HCT116 (cell line): ENCODE measurements at regions not wholly inside any gene's neighbourhood (a gene's known extent, or its start where the extent isn't known, plus 50 kb on each side); places are given as distances from the start of the nearest gene placed in this dataset.

Experiments used
- ATF3 ChIP-seq: IDR thresholded peaks from 2 replicates; pipeline ENCODE4 v1.6.1; 2012
- CTCF ChIP-seq, 3 experiments: fragments of 200-600 bp in 1 of 3; sonication (generic) in 1 of 3; IDR thresholded peaks in 2 of 3; conservative IDR thresholded peaks in 1 of 3; 2 replicates each; pipeline ENCODE4 v1.5.1; 2012 to 2017; ENCODE audit warnings: low read depth in 2 of 3, low read length in 2 of 3, antibody characterized with exemption in 1 of 3, borderline replicate concordance in 1 of 3, control low read depth in 1 of 3, mild to moderate bottlenecking in 1 of 3, mixed read lengths in 1 of 3, mixed run types in 1 of 3, moderate library complexity in 1 of 3; ENCODE audit not compliant: insufficient read depth in 1 of 3
- EZH2 ChIP-seq: fragments of 200-600 bp; sonication (generic); IDR thresholded peaks from 2 replicates; pipeline ENCODE4 v1.6.1; 2017; ENCODE audit warnings: antibody characterized with exemption, mixed run types
- POLR2A ChIP-seq: IDR thresholded peaks from 2 replicates; pipeline ENCODE4 v1.7.0; 2011; ENCODE audit warnings: borderline replicate concordance; ENCODE audit not compliant: insufficient read depth, insufficient read length; ENCODE audit errors: extremely low read depth
- POLR2AphosphoS5 ChIP-seq: IDR thresholded peaks from 2 replicates; pipeline ENCODE4 v1.6.1; 2011; ENCODE audit warnings: mild to moderate bottlenecking, low read depth, low read length, moderate library complexity
- RAD21 ChIP-seq: IDR thresholded peaks from 2 replicates; pipeline ENCODE4 v1.6.1; 2012; ENCODE audit warnings: low read depth, mild to moderate bottlenecking
- REST ChIP-seq: IDR thresholded peaks from 2 replicates; pipeline ENCODE4 v1.6.1; 2012; ENCODE audit warnings: low read depth
- SP1 ChIP-seq: IDR thresholded peaks from 2 replicates; pipeline ENCODE4 v1.6.1; 2012; ENCODE audit warnings: low read depth
- SRF ChIP-seq: IDR thresholded peaks from 2 replicates; pipeline ENCODE4 v1.6.1; 2012; ENCODE audit warnings: low read depth
- ZBTB33 ChIP-seq: IDR thresholded peaks from 2 replicates; pipeline ENCODE4 v1.6.1; 2011; ENCODE audit warnings: mild to moderate bottlenecking, low read length, moderate library complexity; ENCODE audit not compliant: insufficient replicate concordance; ENCODE audit errors: extremely low read depth

GRCh38 chr6:11460001-11460668 is 77.4 kb upstream of the TMEM170B start:
- TF ChIP-seq POLR2A (no peak), SP1 (no peak), CTCF (IDR thresholded peaks at IDR 0.05 in 2 of 3, conservative IDR thresholded peaks at IDR 0.05 in 1 of 3; ENCODE audit: borderline replicate concordance in 1 of 3, insufficient read depth in 1 of 3, low read depth in 2 of 3, low read length in 2 of 3) (no peak), EZH2 (no peak), ZBTB33 (no peak), RAD21 (no peak), POLR2AphosphoS5 (no peak), ATF3 (no peak), SRF (no peak), REST (no peak)
